DND-41 (cell line): ENCODE measurements at regions not wholly inside any gene's neighbourhood (a gene's known extent, or its start where the extent isn't known, plus 50 kb on each side); places are given as distances from the start of the nearest gene placed in this dataset.

Source experiments
- ATAC-seq: fragments of 200-7000 bp; cut with Tn5 transposase; 3 replicates; pipeline ENCODE4 v1.9.1; 2021; ENCODE audit warnings: low read depth; ENCODE audit not compliant: insufficient read depth
- DNase-seq: peaks from one replicate; pipeline ENCODE4 v3.0.0-alpha.2; 2020
- H2AFZ ChIP-seq: 2 replicates; pipeline ENCODE4 v1.6.0; 2012; ENCODE audit warnings: low read depth, low read length
- H3K27ac ChIP-seq: 2 replicates; pipeline ENCODE4 v1.5.1; 2012; ENCODE audit warnings: low read length, inconsistent platforms
- H3K27me3 ChIP-seq: fragments of 200-600 bp; sonication (generic); 2 replicates; pipeline ENCODE4 v1.6.0; 2012; ENCODE audit warnings: low read length, mild to moderate bottlenecking, inconsistent platforms; ENCODE audit not compliant: insufficient read depth, poor library complexity
- H3K36me3 ChIP-seq: 2 replicates; pipeline ENCODE4 v1.5.1; 2012; ENCODE audit warnings: low read length, inconsistent platforms; ENCODE audit not compliant: insufficient read depth
- H3K4me1 ChIP-seq: 2 replicates; pipeline ENCODE4 v1.5.1; 2012; ENCODE audit warnings: mild to moderate bottlenecking, low read length; ENCODE audit not compliant: insufficient read depth
- H3K4me2 ChIP-seq: 2 replicates; pipeline ENCODE4 v1.6.0; 2012; ENCODE audit warnings: mild to moderate bottlenecking, moderate library complexity, low read length, inconsistent platforms; ENCODE audit not compliant: insufficient read depth
- H3K4me3 ChIP-seq, 2 experiments: fragments of 200-600 bp in 1 of 2; shearing (Covaris generic) in 1 of 2; 2 replicates each; pipeline ENCODE4 v1.5.1; 2012 to 2016; ENCODE audit warnings: inconsistent platforms in 2 of 2, low read length in 2 of 2, mild to moderate bottlenecking in 2 of 2, low read depth in 1 of 2, moderate library complexity in 1 of 2
- H3K79me2 ChIP-seq: 2 replicates; pipeline ENCODE4 v1.6.0; 2012; ENCODE audit warnings: low read length, inconsistent platforms; ENCODE audit not compliant: insufficient read depth
- H3K9ac ChIP-seq: 2 replicates; pipeline ENCODE4 v1.6.0; 2012; ENCODE audit warnings: low read depth, mild to moderate bottlenecking, inconsistent platforms, low read length, moderate library complexity
- H3K9me3 ChIP-seq: 2 replicates; pipeline ENCODE4 v1.5.1; 2012; ENCODE audit warnings: low read length, moderate library complexity, mild to moderate bottlenecking, inconsistent platforms; ENCODE audit not compliant: insufficient read depth, severe bottlenecking
- H4K20me1 ChIP-seq: 2 replicates; pipeline ENCODE4 v1.6.0; 2012; ENCODE audit warnings: low read length; ENCODE audit not compliant: insufficient read depth
- CTCF ChIP-seq: IDR thresholded peaks from 2 replicates; pipeline ENCODE4 v1.5.1; 2012; ENCODE audit warnings: borderline replicate concordance, low read length, moderate library complexity, mild to moderate bottlenecking; ENCODE audit not compliant: poor library complexity, severe bottlenecking; ENCODE audit errors: extremely low read depth
- EZH2 ChIP-seq: IDR thresholded peaks from 3 replicates; pipeline ENCODE4 v1.6.1; 2012; ENCODE audit warnings: borderline replicate concordance, low read depth, mild to moderate bottlenecking, moderate library complexity, low read length, inconsistent platforms; ENCODE audit not compliant: severe bottlenecking

DNA sequence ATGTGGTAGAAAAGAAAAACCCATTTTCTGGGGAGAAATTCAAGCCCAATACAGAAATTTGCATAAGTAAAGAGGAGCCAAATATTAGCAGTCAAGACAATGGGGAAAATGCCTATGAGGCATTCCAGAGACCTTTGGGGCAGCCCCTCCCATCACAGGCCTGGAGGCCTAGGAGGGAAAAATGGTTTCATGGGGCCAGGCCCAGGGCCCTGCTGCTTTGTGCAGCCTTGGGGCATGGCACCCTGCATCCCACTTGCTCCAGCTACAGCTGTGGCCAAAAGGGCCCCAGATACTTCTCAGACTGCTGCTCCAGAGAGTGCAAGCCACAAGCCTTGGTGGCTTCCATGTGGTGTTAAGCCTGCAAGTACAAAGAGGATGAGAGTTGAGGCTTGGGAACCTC, 51.3 kb upstream of the CYP1B1 start:
- TF ChIP-seq EZH2 (no peak), CTCF (no peak)
- Histone ChIP-seq H3K4me3 (no peak overlapping the region), H3K9ac (no peak overlapping the region), H3K4me1 (no peaks in the 10 kb centered on the region), H3K27me3 (peaks cover 6% of the 10 kb centered on the region), H3K36me3 (no peaks in the 10 kb centered on the region), H3K9me3 (peaks cover 10% of the 10 kb centered on the region), H3K27ac (no peak overlapping the region), H2AFZ (no peak overlapping the region), H4K20me1 (no peaks in the 10 kb centered on the region), H3K4me2 (no peak overlapping the region), H3K79me2 (no peaks in the 10 kb centered on the region)
- no peak for ATAC-seq
- no peak for DNase-seq

DNA sequence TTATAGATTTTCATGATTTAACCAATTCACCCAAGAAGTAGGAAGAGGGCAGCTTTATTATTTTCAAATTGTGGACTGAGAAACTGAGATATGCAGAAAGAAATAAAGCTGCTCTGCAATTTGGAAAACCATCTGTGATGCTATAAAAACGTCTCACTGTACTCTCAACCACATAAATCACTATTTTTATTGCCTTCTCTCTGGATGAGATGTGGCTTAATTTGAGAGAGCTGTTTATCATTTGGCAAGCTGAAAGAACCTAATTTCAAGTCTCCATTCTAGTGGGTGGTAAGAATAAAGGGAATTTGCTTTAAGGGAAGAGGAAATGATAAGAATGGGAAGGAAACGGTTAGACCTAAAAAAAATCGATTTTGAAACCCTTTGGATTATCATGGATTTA, 49.9 kb upstream of the CYP1B1 start:
- no peaks in the 10 kb centered on the region for H3K36me3 ChIP-seq
- no peak overlapping the region for H2AFZ ChIP-seq
- peaks cover 12% of the 10 kb centered on the region for H3K27me3 ChIP-seq
- DNase-seq (no peak), ATAC-seq (no peak)
- H3K9ac ChIP-seq, result no peak overlapping the region
- no peaks in the 10 kb centered on the region for H3K4me1 ChIP-seq
- no peaks in the 10 kb centered on the region for H4K20me1 ChIP-seq
- no peak overlapping the region for H3K4me2 ChIP-seq
- no peak overlapping the region for H3K27ac ChIP-seq
- no peak for TF ChIP-seq EZH2
- H3K9me3 ChIP-seq, result peaks cover 10% of the 10 kb centered on the region
- no peak overlapping the region for H3K4me3 ChIP-seq
- no peaks in the 10 kb centered on the region for H3K79me2 ChIP-seq
